OCI-LY7 (cell line): ENCODE measurements at regions not wholly inside any gene's neighbourhood (a gene's known extent, or its start where the extent isn't known, plus 50 kb on each side); places are given as distances from the start of the nearest gene placed in this dataset.

Experiments used
- BruUV-seq: library from RNA; stranded (reverse); fragments of 400-500 nt; replicated peaks from 2 replicates; lab custom pipeline; 2021; lab: Mats Ljungman, UMichigan
- CTCF ChIA-PET: fragments of 300-600 bp; sonication (Branson Sonifier 250); formaldehyde crosslinking; loops from one replicate; lab custom pipeline; 2022; ENCODE audit warnings: antibody characterized with exemption; ENCODE audit not compliant: unreplicated experiment; lab: Charles Lee
- POLR2A ChIA-PET: fragments of 300-600 bp; sonication (Branson Sonifier 250); formaldehyde crosslinking; loops from one replicate; lab custom pipeline; 2022; ENCODE audit warnings: antibody characterized with exemption; lab: Charles Lee
- DNase-seq: peaks from one replicate; pipeline ENCODE4 v3.0.0-alpha.2; 2015; ENCODE audit warnings: low spot score
- H2AFZ ChIP-seq: fragments of 200-600 bp; sonication (generic), shearing (Covaris generic); 2 replicates; pipeline ENCODE4 v1.6.1; 2014; ENCODE audit warnings: mild to moderate bottlenecking, antibody characterized with exemption, low read length, moderate library complexity
- H3K27ac ChIP-seq: fragments of 200-600 bp; sonication (generic); 2 replicates; pipeline ENCODE4 v1.5.1; 2014; ENCODE audit warnings: mixed run types, low read depth, mild to moderate bottlenecking, moderate library complexity, low read length, inconsistent platforms; ENCODE audit not compliant: poor library complexity, severe bottlenecking
- H3K36me3 ChIP-seq: fragments of 200-600 bp; sonication (generic); 2 replicates; pipeline ENCODE4 v1.6.1; 2014; ENCODE audit warnings: mild to moderate bottlenecking, antibody characterized with exemption, low read length, moderate library complexity, mixed read lengths; ENCODE audit not compliant: insufficient read depth
- H3K4me1 ChIP-seq: fragments of 200-600 bp; sonication (generic); 2 replicates; pipeline ENCODE4 v1.5.1; 2014; ENCODE audit warnings: mild to moderate bottlenecking, low read length; ENCODE audit not compliant: insufficient read depth, poor library complexity, severe bottlenecking
- H3K4me2 ChIP-seq: fragments of 200-600 bp; sonication (generic); 2 replicates; pipeline ENCODE4 v1.6.1; 2014; ENCODE audit warnings: mild to moderate bottlenecking, low read length
- H3K4me3 ChIP-seq: fragments of 200-600 bp; sonication (generic); 2 replicates; pipeline ENCODE4 v1.5.1; 2014; ENCODE audit warnings: mild to moderate bottlenecking, low read depth, low read length; ENCODE audit not compliant: poor library complexity, severe bottlenecking
- H3K79me2 ChIP-seq: fragments of 200-600 bp; sonication (generic); 2 replicates; pipeline ENCODE4 v1.6.1; 2016; ENCODE audit warnings: low read depth, mild to moderate bottlenecking, low read length, moderate library complexity, mixed read lengths; ENCODE audit not compliant: insufficient read depth
- H3K9me2 ChIP-seq: fragments of 200-600 bp; sonication (generic); 2 replicates; pipeline ENCODE4 v1.6.1; 2016; ENCODE audit warnings: mild to moderate bottlenecking, low read length, mixed read lengths; ENCODE audit not compliant: insufficient read depth
- H3K9me3 ChIP-seq: fragments of 200-600 bp; sonication (generic); 2 replicates; pipeline ENCODE4 v1.6.1; 2014; ENCODE audit warnings: mild to moderate bottlenecking, mixed run types, low read length, mixed read lengths
- H4K20me1 ChIP-seq: fragments of 200-600 bp; sonication (generic); 2 replicates; pipeline ENCODE4 v1.6.1; 2014; ENCODE audit warnings: mild to moderate bottlenecking, antibody characterized with exemption, low read length, moderate library complexity, mixed read lengths; ENCODE audit not compliant: insufficient read depth
- CTCF ChIP-seq: fragments of 200-600 bp; sonication (generic); conservative IDR thresholded peaks from 2 replicates; pipeline ENCODE4 v1.5.1; 2014; ENCODE audit warnings: mild to moderate bottlenecking, antibody characterized with exemption, low read length, moderate library complexity, mixed read lengths
- EZH2phosphoT487 ChIP-seq: fragments of 200-600 bp; sonication (generic); IDR thresholded peaks from 2 replicates; pipeline ENCODE4 v1.6.1; 2018; ENCODE audit warnings: low read depth, borderline replicate concordance, mild to moderate bottlenecking, mixed run types, antibody characterized with exemption, low read length, moderate library complexity, mixed read lengths
- intact Hi-C: fragments of 100-400 bp; cut with micrococcal nuclease; formaldehyde crosslinking; loops from one replicate; pipeline ENCODE4 v1.10.0; 2022; ENCODE audit not compliant: unreplicated experiment

- Histone ChIP-seq H3K79me2 (no peaks in the 10 kb centered on the region), H3K4me1 (no peaks in the 10 kb centered on the region), H3K9me2 (no peaks in the 10 kb centered on the region), H3K9me3 (no peaks in the 10 kb centered on the region), H2AFZ (no peak overlapping the region), H4K20me1 (no peaks in the 10 kb centered on the region), H3K4me2 (no peak overlapping the region), H3K36me3 (no peaks in the 10 kb centered on the region), H3K4me3 (no peak overlapping the region), H3K27ac (no peak overlapping the region)
- intact Hi-C loops = no loop called here
- BruUV-seq = no TSS peak
- CTCF ChIA-PET = no interaction called here
- POLR2A ChIA-PET = interaction anchor here (0.6 kb wide), 1 partner anchor 107 kb away, joined by 3 read pairs; no protein-coding TSS in a partner anchor
- DNase-seq = no peak
- TF ChIP-seq EZH2phosphoT487 (no peak), CTCF (no peak)
Observed at GRCh38 chr2:66137606-66138130, 297.3 kb upstream of the MEIS1 start.

- intact Hi-C loops = no loop called here
- Histone ChIP-seq H3K9me3 (no peaks in the 10 kb centered on the region), H3K36me3 (no peaks in the 10 kb centered on the region), H3K9me2 (no peaks in the 10 kb centered on the region), H4K20me1 (no peaks in the 10 kb centered on the region), H3K79me2 (no peaks in the 10 kb centered on the region), H3K27ac (no peak overlapping the region), H3K4me3 (no peak overlapping the region), H2AFZ (no peak overlapping the region), H3K4me2 (no peak overlapping the region), H3K4me1 (no peaks in the 10 kb centered on the region)
- TF ChIP-seq EZH2phosphoT487 (no peak), CTCF (no peak)
- BruUV-seq = no TSS peak
- ChIA-PET POLR2A (interaction anchor here (0.7 kb wide), 1 partner anchor 181 kb away, joined by 3 read pairs; no protein-coding TSS in a partner anchor), CTCF (no interaction called here)
- DNase-seq = no peak
Observed at GRCh38 chr2:66134138-66134701, 300.7 kb upstream of the MEIS1 start.

- ChIA-PET CTCF (no interaction called here), POLR2A (no interaction called here)
- H2AFZ ChIP-seq = no peak overlapping the region
- H3K9me3 ChIP-seq = no peaks in the 10 kb centered on the region
- no peaks in the 10 kb centered on the region for H4K20me1 ChIP-seq
- H3K4me1 ChIP-seq = no peaks in the 10 kb centered on the region
- H3K9me2 ChIP-seq = no peaks in the 10 kb centered on the region
- no peak for TF ChIP-seq CTCF
- no peak for TF ChIP-seq EZH2phosphoT487
- H3K4me2 ChIP-seq = no peak overlapping the region
- H3K4me3 ChIP-seq = no peak overlapping the region
- H3K36me3 ChIP-seq = no peaks in the 10 kb centered on the region
- no peak overlapping the region for H3K27ac ChIP-seq
- BruUV-seq = no TSS peak
- no peak for DNase-seq
- intact Hi-C loops = no loop called here
- H3K79me2 ChIP-seq = no peaks in the 10 kb centered on the region
Observed at GRCh38 chr2:66127656-66128055, 307.3 kb upstream of the MEIS1 start.
